Breast epithelium (tissue), 4 donors: ENCODE measurements at regions not wholly inside any gene's neighbourhood (a gene's known extent, or its start where the extent isn't known, plus 50 kb on each side); places are given as distances from the start of the nearest gene placed in this dataset.

Source experiments
- DNase-seq, 2 donors: peaks; one replicate each; pipeline ENCODE4 v3.0.0-alpha.2; 2019; ENCODE audit warnings: low spot score in 2 of 2
- H3K27ac ChIP-seq, 2 donors: fragments of 200-600 bp; sonication (generic) in 1 of 2; one replicate each; pipeline ENCODE4 v1.5.1; 2016 to 2019; ENCODE audit warnings: mild to moderate bottlenecking in 1 of 2
- H3K27me3 ChIP-seq, 2 donors: fragments of 200-600 bp; sonication (generic) in 1 of 2; one replicate each; pipeline versions ENCODE4 v1.5.1 to v1.6.0; 2017 to 2019; ENCODE audit warnings: control low read depth in 1 of 2, mild to moderate bottlenecking in 1 of 2
- H3K36me3 ChIP-seq: fragments of 200-600 bp; one replicate; pipeline ENCODE4 v1.5.1; 2019
- H3K4me1 ChIP-seq, 2 donors: fragments of 200-600 bp; sonication (generic); one replicate each; pipeline ENCODE4 v1.5.1; 2016 to 2019; ENCODE audit warnings: control low read depth in 1 of 2
- H3K4me3 ChIP-seq, 3 donors: fragments of 200-600 bp; sonication (generic); 1 replicate in 2 of 3; 2 replicates in 1 of 3; pipeline ENCODE4 v1.5.1; 2016 to 2019; ENCODE audit warnings: mild to moderate bottlenecking in 3 of 3, moderate library complexity in 2 of 3
- H3K9me3 ChIP-seq, 2 donors: fragments of 200-600 bp; sonication (generic) in 1 of 2; one replicate each; pipeline ENCODE4 v1.5.1; 2016 to 2019; ENCODE audit warnings: control low read depth in 1 of 2
- CTCF ChIP-seq, 3 donors: fragments of 450-650 bp; IDR thresholded peaks; one replicate each; pipeline ENCODE4 v1.5.1; 2016 to 2017; ENCODE audit warnings: antibody characterized with exemption in 3 of 3, mild to moderate bottlenecking in 3 of 3, moderate library complexity in 3 of 3
- POLR2A ChIP-seq: fragments of 450-650 bp; IDR thresholded peaks from one replicate; pipeline ENCODE4 v1.6.1; 2016; ENCODE audit warnings: antibody characterized with exemption, mild to moderate bottlenecking, moderate library complexity
- POLR2AphosphoS5 ChIP-seq, 3 donors: sonication (generic); formaldehyde crosslinking; IDR thresholded peaks; one replicate each; pipeline ENCODE4 v1.6.1; 2017; ENCODE audit warnings: antibody characterized with exemption in 3 of 3
- intact Hi-C: fragments of 100-400 bp; cut with DNase I; formaldehyde crosslinking; loops from one replicate; pipeline ENCODE4 v1.15.1; 2023; ENCODE audit warnings: low total_unique reads

DNA sequence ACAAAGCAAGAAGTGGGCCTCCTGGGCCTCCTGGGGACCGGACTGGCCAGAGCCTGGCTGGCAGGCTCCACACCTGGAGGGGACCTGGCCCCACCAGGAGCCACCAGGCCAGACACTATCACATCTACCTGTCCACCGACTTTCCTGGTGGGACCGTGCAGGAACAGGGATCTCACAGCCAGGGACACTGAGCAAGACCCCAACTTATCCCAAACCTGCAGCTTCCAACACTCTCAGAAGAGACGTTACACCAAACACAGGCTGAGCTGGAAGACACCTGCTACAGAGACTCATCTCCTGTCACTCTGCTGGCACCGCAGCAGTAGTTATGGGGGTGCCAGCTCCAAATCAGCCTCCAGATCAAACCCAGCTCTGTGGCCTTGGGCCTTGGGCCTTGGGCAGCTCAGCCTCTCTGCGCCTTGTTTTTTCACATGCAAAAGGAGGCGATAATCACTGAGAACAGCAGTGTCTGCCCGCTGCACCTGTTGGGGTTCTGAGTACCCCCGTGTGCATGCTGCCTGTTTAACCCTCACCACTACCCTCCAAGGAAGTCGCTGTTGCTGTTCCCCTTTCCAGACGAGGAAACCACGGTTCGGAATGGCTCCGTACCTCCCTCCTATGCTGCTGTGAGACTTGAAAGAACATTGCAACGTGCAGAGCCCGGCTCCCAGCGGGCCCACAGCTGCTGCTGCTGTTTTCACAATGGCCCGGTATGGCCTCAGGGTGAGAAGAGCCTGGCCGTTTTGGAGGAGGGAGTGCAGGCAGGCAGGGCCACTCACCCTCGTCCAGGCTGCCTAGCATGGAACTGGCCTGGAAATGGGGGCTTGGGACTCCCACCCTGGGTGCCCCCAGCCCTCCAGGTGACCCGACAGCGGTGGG, 69.6 kb downstream of the ADRA2C start:
- Histone ChIP-seq H3K4me3 (no peak overlapping the region), H3K27me3 (peaks cover 0 to 24% of the 10 kb centered on the region in 2 donors)
- intact Hi-C loops: no loop called here

DNA sequence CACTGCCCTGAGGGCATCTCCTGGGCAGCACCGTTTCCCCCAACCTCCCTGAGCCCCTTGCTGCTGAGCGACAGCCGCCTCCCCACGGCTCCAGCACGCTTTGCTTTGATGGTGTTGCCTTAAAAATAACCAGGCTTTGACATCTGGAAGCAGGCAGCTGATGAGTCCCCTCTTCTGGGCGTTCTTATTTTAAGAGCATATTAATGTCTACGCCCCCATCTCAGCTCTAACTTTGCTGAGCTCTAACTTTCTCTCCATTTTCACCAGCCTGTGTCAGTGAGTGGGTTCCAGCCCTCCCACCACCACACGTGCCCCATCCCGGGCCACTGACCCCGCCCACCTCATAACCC, 70.2 kb downstream of the ADRA2C start:
- H3K4me3 ChIP-seq: no peak overlapping the region
- H3K27ac ChIP-seq: no peak overlapping the region
- H3K27me3 ChIP-seq: peaks cover 0 to 24% of the 10 kb centered on the region in 2 donors
- TF ChIP-seq POLR2AphosphoS5 (IDR thresholded peaks at IDR 0.05): no peak
- TF ChIP-seq POLR2A: no peak
- no peak for TF ChIP-seq CTCF (IDR thresholded peaks at IDR 0.05)
- DNase-seq: no peak
- peaks cover 0 to 3% of the 10 kb centered on the region in 2 donors for H3K9me3 ChIP-seq
- intact Hi-C loops: no loop called here
- no peaks in the 10 kb centered on the region for H3K4me1 ChIP-seq
- H3K36me3 ChIP-seq: no peaks in the 10 kb centered on the region

More for the DNA sequence above, 69.6 kb downstream of the ADRA2C start:
- no peak for DNase-seq
- Histone ChIP-seq H3K4me1 (no peaks in the 10 kb centered on the region), H3K27ac (no peak overlapping the region), H3K9me3 (peaks cover 0 to 3% of the 10 kb centered on the region in 2 donors), H3K36me3 (no peaks in the 10 kb centered on the region)
- no peak for TF ChIP-seq POLR2A

GRCh38 chr4:3836756-3837601, 70.8 kb downstream of the ADRA2C start:
- no peak for DNase-seq
- intact Hi-C loops: no loop called here
- Histone ChIP-seq H3K36me3 (no peaks in the 10 kb centered on the region), H3K9me3 (peaks cover 0 to 3% of the 10 kb centered on the region in 2 donors), H3K4me3 (no peak overlapping the region), H3K4me1 (no peaks in the 10 kb centered on the region), H3K27me3 (peaks cover 0 to 24% of the 10 kb centered on the region in 2 donors), H3K27ac (no peak overlapping the region)
- TF ChIP-seq POLR2A (no peak), CTCF (IDR thresholded peaks at IDR 0.05) (no peak), POLR2AphosphoS5 (IDR thresholded peaks at IDR 0.05) (no peak)

DNA sequence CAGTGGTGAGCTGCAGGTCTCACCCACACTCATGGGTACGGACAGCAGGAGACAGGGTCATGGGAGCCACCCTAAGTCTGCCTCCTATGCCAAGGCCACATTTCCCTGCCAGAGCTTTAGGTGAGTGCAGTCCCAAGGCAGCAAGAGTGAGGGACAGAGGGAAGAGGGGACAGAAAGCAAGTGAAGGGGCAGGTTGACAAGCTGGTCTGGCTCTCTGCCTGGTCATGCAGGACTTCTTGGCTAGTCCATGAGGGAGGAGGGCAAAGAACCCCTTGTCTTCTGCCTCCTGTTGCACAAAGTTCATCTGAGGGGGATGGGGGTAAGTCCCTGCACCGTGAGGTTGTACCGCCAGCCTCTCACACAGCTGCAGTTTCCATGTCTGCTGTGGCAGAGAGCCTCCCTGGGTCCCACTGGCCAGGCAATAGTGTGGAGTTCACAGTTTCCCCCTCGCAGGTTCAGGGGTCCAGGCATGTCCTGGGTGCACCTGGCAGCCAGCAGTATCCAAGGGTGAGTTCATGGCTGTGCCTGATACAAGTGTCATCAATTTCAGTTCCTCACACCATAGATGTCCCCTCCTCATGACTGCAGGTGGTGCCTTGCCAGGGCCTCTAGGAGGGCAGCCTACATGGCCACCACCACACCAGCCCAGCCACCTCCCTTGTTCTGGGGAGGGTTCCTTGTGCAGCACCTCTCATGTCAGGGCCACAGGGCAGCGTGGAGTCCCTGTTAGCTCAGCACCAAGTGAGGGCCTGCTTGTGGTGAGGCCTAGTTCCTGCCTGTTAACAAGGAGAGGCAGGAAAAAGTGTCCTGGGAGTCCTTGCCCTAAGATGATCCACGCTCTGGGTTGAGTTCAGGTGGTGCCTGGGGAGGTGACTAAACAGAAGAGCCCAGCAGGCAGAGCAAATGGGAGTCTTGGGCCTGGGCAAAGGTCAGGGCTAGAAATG, 72.5 kb downstream of the ADRA2C start:
- no peak for DNase-seq
- H3K4me1 ChIP-seq: no peaks in the 10 kb centered on the region
- no peak overlapping the region for H3K4me3 ChIP-seq
- intact Hi-C loops: no loop called here
- no peak for TF ChIP-seq POLR2A
- TF ChIP-seq POLR2AphosphoS5 (IDR thresholded peaks at IDR 0.05): no peak
- TF ChIP-seq CTCF (IDR thresholded peaks at IDR 0.05): no peak
- H3K27ac ChIP-seq: no peak overlapping the region
- H3K27me3 ChIP-seq: peaks cover 0 to 24% of the 10 kb centered on the region in 2 donors
- H3K9me3 ChIP-seq: peaks cover 0 to 3% of the 10 kb centered on the region in 2 donors
- no peaks in the 10 kb centered on the region for H3K36me3 ChIP-seq

DNA sequence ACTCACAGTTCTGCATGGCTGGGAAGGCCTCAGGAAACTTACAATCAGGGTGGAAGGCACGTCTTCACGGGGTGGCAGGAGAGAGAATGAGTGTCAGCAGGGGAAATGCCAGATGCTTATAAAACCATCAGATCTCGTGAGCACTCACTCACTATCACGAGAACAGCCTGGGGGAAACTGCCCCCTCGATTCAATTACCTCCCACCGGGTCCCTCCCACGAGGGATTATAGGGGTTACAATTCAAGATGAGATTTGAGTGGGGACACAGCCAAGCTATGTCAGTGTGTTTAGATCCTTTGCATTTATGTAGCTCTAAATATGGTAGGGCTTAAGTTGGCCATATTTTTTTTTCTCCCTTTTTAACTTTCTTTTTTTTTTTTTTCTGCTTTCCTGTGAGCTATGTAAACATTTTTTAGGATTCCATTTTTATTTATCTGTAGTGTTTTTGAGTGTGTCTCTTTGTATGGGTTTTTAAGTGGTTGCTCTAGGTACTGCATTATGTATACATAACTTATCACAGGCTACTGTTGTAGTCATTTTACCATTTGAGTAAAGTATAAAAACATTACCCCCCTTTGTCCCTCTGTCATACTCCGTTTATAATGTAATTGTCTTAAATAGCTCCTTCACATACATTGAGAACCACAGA, 79.0 kb downstream of the ADRA2C start:
- Histone ChIP-seq H3K27ac (no peak overlapping the region), H3K4me3 (no peak overlapping the region), H3K27me3 (peaks cover 0 to 9% of the 10 kb centered on the region in 2 donors), H3K36me3 (no peaks in the 10 kb centered on the region), H3K9me3 (peaks cover 3 to 6% of the 10 kb centered on the region in 2 donors), H3K4me1 (no peaks in the 10 kb centered on the region)
- intact Hi-C loops: no loop called here
- TF ChIP-seq CTCF (IDR thresholded peaks at IDR 0.05) (no peak), POLR2A (no peak), POLR2AphosphoS5 (IDR thresholded peaks at IDR 0.05) (no peak)
- DNase-seq: no peak
